Lower leg skin (tissue), 3 donors: ENCODE measurements at regions not wholly inside any gene's neighbourhood (a gene's known extent, or its start where the extent isn't known, plus 50 kb on each side); places are given as distances from the start of the nearest gene placed in this dataset.

ENCODE experiments used
- POLR2A ChIP-seq, 2 donors: fragments of 450-650 bp; IDR thresholded peaks; one replicate each; pipeline ENCODE4 v1.6.1; 2016 to 2017; ENCODE audit warnings: antibody characterized with exemption in 2 of 2, mild to moderate bottlenecking in 1 of 2, moderate library complexity in 1 of 2
- TF ChIP-seq, protein P1 (sequence below), 3 donors: fragments of 450-650 bp; IDR thresholded peaks; one replicate each; pipeline ENCODE4 v1.5.1; 2016; ENCODE audit warnings: antibody characterized with exemption in 3 of 3, mild to moderate bottlenecking in 3 of 3, moderate library complexity in 2 of 3

DNA sequence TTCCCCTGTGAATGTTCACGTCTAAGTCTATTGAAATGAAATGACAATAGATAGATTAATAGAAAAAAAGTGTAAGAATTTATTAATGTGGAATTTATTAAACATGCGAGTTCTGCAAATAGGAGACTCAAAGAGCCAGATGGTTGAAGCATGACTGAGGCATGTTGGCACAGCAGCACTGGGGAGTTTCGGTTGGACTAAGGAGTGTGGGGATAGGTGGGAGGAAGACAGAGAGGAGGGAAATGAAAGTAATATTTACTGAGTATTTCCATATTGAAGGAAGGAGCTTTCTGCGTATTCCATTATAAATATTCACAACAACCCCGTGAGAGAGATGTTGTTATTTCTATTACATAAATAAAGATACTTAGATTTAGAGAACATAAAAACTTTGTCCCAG lies 79.5 kb upstream of the ZNF644 start:
- TF ChIP-seq POLR2A (IDR thresholded peaks at IDR 0.05), result no peak
- TF ChIP-seq, protein P1, sequence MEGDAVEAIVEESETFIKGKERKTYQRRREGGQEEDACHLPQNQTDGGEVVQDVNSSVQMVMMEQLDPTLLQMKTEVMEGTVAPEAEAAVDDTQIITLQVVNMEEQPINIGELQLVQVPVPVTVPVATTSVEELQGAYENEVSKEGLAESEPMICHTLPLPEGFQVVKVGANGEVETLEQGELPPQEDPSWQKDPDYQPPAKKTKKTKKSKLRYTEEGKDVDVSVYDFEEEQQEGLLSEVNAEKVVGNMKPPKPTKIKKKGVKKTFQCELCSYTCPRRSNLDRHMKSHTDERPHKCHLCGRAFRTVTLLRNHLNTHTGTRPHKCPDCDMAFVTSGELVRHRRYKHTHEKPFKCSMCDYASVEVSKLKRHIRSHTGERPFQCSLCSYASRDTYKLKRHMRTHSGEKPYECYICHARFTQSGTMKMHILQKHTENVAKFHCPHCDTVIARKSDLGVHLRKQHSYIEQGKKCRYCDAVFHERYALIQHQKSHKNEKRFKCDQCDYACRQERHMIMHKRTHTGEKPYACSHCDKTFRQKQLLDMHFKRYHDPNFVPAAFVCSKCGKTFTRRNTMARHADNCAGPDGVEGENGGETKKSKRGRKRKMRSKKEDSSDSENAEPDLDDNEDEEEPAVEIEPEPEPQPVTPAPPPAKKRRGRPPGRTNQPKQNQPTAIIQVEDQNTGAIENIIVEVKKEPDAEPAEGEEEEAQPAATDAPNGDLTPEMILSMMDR (IDR thresholded peaks at IDR 0.05), result no peak
